C4-2B (cell line): ENCODE measurements at regions not wholly inside any gene's neighbourhood (a gene's known extent, or its start where the extent isn't known, plus 50 kb on each side); places are given as distances from the start of the nearest gene placed in this dataset.

Experiments used
- CTCF ChIP-seq: fragments of 450-650 bp; conservative IDR thresholded peaks from 2 replicates; pipeline ENCODE4 v1.5.1; 2017; ENCODE audit warnings: mild to moderate bottlenecking
- ZFX ChIP-seq: fragments of 450-650 bp; IDR thresholded peaks from 2 replicates; pipeline ENCODE4 v1.6.1; 2017

- no peak for TF ChIP-seq CTCF
- TF ChIP-seq ZFX, result no peak
These were observed 431.9 kb downstream of the MATN1 start for GRCh38 chr1:30291526-30291925.
